WTC11 (cell line): ENCODE measurements at regions not wholly inside any gene's neighbourhood (a gene's known extent, or its start where the extent isn't known, plus 50 kb on each side); places are given as distances from the start of the nearest gene placed in this dataset.

Experiments used
- ATAC-seq: fragments of 200-7000 bp; cut with Tn5 transposase; 2 replicates; pipeline ENCODE4 v1.10.0; 2021; ENCODE audit warnings: mild to moderate bottlenecking, moderate library complexity
- CTCF ChIA-PET: fragments of 300-600 bp; sonication (Branson Sonifier 250); formaldehyde crosslinking; loops from one replicate; lab custom pipeline; 2021; ENCODE audit warnings: antibody characterized with exemption; lab: Charles Lee
- POLR2A ChIA-PET: fragments of 350-600 bp; sonication (Branson Sonifier 250); formaldehyde crosslinking; loops from one replicate; lab custom pipeline; 2021; ENCODE audit warnings: antibody characterized with exemption; lab: Charles Lee
- DNase-seq: peaks from one replicate; pipeline ENCODE4 v3.0.0; 2021; ENCODE audit warnings: low spot score
- H3K27ac Mint-ChIP-seq: 2 replicates; pipeline ENCODE4 v1.8.0; 2021; ENCODE audit warnings: mixed read lengths
- H3K27me3 Mint-ChIP-seq: 2 replicates; pipeline ENCODE4 v1.8.0; 2021; ENCODE audit warnings: low read depth, mild to moderate bottlenecking, moderate library complexity, mixed read lengths
- H3K36me3 Mint-ChIP-seq: 2 replicates; pipeline ENCODE4 v1.8.0; 2021; ENCODE audit warnings: mixed read lengths
- H3K4me1 Mint-ChIP-seq: 2 replicates; pipeline ENCODE4 v1.8.0; 2022; ENCODE audit warnings: mixed read lengths
- H3K4me3 Mint-ChIP-seq: 2 replicates; pipeline ENCODE4 v1.8.0; 2021; ENCODE audit warnings: mild to moderate bottlenecking, moderate library complexity, mixed read lengths
- H3K9me3 Mint-ChIP-seq: 2 replicates; pipeline ENCODE4 v1.8.0; 2021; ENCODE audit warnings: mixed read lengths
- ATF2 ChIP-seq: sonication (generic); formaldehyde crosslinking; IDR thresholded peaks from 2 replicates; pipeline ENCODE4 v1.8.1; 2022; ENCODE audit warnings: low read depth, missing genetic modification reagents, borderline replicate concordance
- CDX4 ChIP-seq: fragments of 250-450 bp; sonication (Bioruptor Pico); IDR thresholded peaks from 2 replicates; pipeline ENCODE4 v1.9.0; 2021; ENCODE audit warnings: moderate library complexity, mild to moderate bottlenecking, inconsistent platforms, borderline replicate concordance
- ESRRA ChIP-seq: sonication (generic); formaldehyde crosslinking; IDR thresholded peaks from 2 replicates; pipeline ENCODE4 v1.8.1; 2022; ENCODE audit warnings: mild to moderate bottlenecking, missing genetic modification reagents, borderline replicate concordance
- NFATC4 ChIP-seq: fragments of 250-450 bp; sonication (Bioruptor Pico); IDR thresholded peaks from 2 replicates; pipeline ENCODE4 v1.9.0; 2021; ENCODE audit warnings: mild to moderate bottlenecking
- NR3C1 ChIP-seq: sonication (generic); formaldehyde crosslinking; conservative IDR thresholded peaks from 2 replicates; pipeline ENCODE4 v1.8.1; 2023; ENCODE audit warnings: low read depth, mild to moderate bottlenecking, missing genetic modification reagents
- SMAD4 ChIP-seq: sonication (generic); formaldehyde crosslinking; IDR thresholded peaks from 2 replicates; pipeline ENCODE4 v1.8.0; 2022; ENCODE audit warnings: mild to moderate bottlenecking, missing genetic modification reagents
- SOX15 ChIP-seq: fragments of 250-450 bp; sonication (Bioruptor Pico); IDR thresholded peaks from 2 replicates; pipeline ENCODE4 v1.9.0; 2021; ENCODE audit warnings: mild to moderate bottlenecking
- SP1 ChIP-seq: sonication (generic); formaldehyde crosslinking; conservative IDR thresholded peaks from 2 replicates; pipeline ENCODE4 v1.8.1; 2022; ENCODE audit warnings: missing genetic modification reagents
- TEAD1 ChIP-seq: sonication (generic); formaldehyde crosslinking; IDR thresholded peaks from 2 replicates; pipeline ENCODE4 v1.8.0; 2022; ENCODE audit warnings: mild to moderate bottlenecking, missing genetic modification reagents
- ZBTB43 ChIP-seq: sonication (generic); formaldehyde crosslinking; IDR thresholded peaks from 2 replicates; pipeline ENCODE4 v1.8.1; 2023; ENCODE audit warnings: mild to moderate bottlenecking, missing genetic modification reagents
- ZNF121 ChIP-seq: sonication (generic); formaldehyde crosslinking; IDR thresholded peaks from 2 replicates; pipeline ENCODE4 v1.8.0; 2023; ENCODE audit warnings: missing genetic modification reagents
- ZNF532 ChIP-seq: fragments of 250-450 bp; sonication (Bioruptor Pico); IDR thresholded peaks from 2 replicates; pipeline ENCODE4 v1.9.0; 2021; ENCODE audit warnings: mild to moderate bottlenecking, borderline replicate concordance
- ZNF671 ChIP-seq: fragments of 250-450 bp; sonication (Bioruptor Pico); IDR thresholded peaks from 2 replicates; pipeline ENCODE4 v1.8.0; 2021; ENCODE audit warnings: mild to moderate bottlenecking
- TF ChIP-seq, protein P1 (sequence below): sonication (generic); formaldehyde crosslinking; IDR thresholded peaks from 2 replicates; pipeline ENCODE4 v1.8.0; 2023; ENCODE audit warnings: mild to moderate bottlenecking, missing genetic modification reagents
- TF ChIP-seq, protein P2 (sequence below): fragments of 200-600 bp; IDR thresholded peaks from 2 replicates; pipeline ENCODE4 v1.8.0; 2022; ENCODE audit warnings: antibody characterized with exemption
- TF ChIP-seq, protein P3 (sequence below): sonication (generic); formaldehyde crosslinking; IDR thresholded peaks from 2 replicates; pipeline ENCODE4 v1.8.1; 2023; ENCODE audit warnings: mild to moderate bottlenecking, missing genetic modification reagents, moderate library complexity
- TF ChIP-seq, protein P4 (sequence below): sonication (generic); formaldehyde crosslinking; IDR thresholded peaks from 2 replicates; pipeline ENCODE4 v1.8.0; 2022; ENCODE audit warnings: mild to moderate bottlenecking, missing genetic modification reagents

- TF ChIP-seq TEAD1 (CRISPR knock-in tag): no peak
- TF ChIP-seq ZNF532 (CRISPR knock-in tag): no peak
- TF ChIP-seq, protein P1, sequence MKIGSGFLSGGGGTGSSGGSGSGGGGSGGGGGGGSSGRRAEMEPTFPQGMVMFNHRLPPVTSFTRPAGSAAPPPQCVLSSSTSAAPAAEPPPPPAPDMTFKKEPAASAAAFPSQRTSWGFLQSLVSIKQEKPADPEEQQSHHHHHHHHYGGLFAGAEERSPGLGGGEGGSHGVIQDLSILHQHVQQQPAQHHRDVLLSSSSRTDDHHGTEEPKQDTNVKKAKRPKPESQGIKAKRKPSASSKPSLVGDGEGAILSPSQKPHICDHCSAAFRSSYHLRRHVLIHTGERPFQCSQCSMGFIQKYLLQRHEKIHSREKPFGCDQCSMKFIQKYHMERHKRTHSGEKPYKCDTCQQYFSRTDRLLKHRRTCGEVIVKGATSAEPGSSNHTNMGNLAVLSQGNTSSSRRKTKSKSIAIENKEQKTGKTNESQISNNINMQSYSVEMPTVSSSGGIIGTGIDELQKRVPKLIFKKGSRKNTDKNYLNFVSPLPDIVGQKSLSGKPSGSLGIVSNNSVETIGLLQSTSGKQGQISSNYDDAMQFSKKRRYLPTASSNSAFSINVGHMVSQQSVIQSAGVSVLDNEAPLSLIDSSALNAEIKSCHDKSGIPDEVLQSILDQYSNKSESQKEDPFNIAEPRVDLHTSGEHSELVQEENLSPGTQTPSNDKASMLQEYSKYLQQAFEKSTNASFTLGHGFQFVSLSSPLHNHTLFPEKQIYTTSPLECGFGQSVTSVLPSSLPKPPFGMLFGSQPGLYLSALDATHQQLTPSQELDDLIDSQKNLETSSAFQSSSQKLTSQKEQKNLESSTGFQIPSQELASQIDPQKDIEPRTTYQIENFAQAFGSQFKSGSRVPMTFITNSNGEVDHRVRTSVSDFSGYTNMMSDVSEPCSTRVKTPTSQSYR (CRISPR knock-in tag): no peak
- no peak for TF ChIP-seq SOX15 (CRISPR knock-in tag)
- no peak for TF ChIP-seq ATF2 (CRISPR knock-in tag)
- TF ChIP-seq ESRRA (CRISPR knock-in tag): no peak
- no peak for TF ChIP-seq CDX4 (CRISPR knock-in tag)
- TF ChIP-seq ZNF121 (CRISPR knock-in tag): no peak
- TF ChIP-seq NR3C1 (CRISPR knock-in tag): no peak
Observed at GRCh38 chr17:26766743-26767142, 527.2 kb upstream of the WSB1 start (continued).

DNA sequence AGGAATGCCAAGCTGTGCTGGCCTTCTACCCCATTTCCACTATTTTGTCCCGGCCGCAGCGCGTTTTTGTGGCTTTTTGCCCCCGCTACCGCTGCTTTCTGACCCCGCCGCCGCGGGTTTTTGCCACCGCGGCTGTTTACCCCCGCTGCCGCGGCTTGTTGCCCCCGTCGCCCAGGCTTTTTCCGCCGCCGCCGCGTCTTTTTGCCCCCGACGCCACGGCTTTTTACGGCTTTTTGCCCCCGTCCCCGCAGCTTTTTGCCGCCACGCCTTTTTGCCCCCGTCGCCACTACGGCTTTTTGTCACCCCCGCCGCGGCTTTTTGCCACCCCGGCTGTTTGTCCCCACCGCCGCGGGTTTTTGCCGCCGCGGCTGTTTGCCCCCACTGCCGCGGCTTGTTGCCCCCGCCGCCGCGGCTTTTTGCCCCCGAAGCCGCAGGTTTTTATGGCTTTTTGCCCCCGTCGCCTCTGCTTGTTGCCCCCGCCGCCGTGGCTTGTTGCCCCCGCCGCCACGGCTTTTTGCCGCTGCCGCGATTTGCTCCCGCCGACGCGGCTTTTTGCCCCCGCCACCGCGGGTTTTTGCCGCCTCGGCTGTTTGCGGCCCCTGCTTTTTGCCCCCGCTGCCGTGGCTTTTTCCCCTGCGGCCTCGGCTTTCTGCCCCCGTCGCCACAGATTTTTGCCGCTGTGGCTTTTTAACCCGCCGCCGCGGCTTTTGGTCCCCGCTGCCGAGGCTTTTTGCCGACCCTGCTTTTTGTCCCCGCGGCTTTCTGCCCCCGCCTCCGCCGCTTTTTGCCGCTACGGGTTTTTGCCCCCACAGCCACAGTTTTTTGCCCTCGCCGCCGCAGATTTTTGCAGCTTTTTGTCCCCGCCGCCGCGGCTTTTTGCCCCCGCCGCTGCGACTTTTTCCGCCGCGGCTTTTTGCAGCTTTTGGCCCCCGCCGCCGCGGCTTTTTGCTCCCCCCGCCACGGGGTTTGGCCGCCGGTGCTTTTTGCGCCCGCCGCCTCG lies 520.4 kb upstream of the WSB1 start:
- H3K36me3 Mint-ChIP-seq: peaks cover 52% of the 10 kb centered on the region
- no peak overlapping the region for H3K4me3 Mint-ChIP-seq
- ChIA-PET CTCF (no interaction called here), POLR2A (no interaction called here)
- DNase-seq (no peak), ATAC-seq (no peak)
- H3K4me1 Mint-ChIP-seq: no peaks in the 10 kb centered on the region
- no peak overlapping the region for H3K27ac Mint-ChIP-seq
- peaks cover 9% of the 10 kb centered on the region; the same call in 1 of the 2 replicates for H3K27me3 Mint-ChIP-seq
- H3K9me3 Mint-ChIP-seq: peaks cover 54% of the 10 kb centered on the region
- TF ChIP-seq SMAD4: no peak
- TF ChIP-seq ZBTB43 (CRISPR knock-in tag): no peak
- TF ChIP-seq, protein P2, sequence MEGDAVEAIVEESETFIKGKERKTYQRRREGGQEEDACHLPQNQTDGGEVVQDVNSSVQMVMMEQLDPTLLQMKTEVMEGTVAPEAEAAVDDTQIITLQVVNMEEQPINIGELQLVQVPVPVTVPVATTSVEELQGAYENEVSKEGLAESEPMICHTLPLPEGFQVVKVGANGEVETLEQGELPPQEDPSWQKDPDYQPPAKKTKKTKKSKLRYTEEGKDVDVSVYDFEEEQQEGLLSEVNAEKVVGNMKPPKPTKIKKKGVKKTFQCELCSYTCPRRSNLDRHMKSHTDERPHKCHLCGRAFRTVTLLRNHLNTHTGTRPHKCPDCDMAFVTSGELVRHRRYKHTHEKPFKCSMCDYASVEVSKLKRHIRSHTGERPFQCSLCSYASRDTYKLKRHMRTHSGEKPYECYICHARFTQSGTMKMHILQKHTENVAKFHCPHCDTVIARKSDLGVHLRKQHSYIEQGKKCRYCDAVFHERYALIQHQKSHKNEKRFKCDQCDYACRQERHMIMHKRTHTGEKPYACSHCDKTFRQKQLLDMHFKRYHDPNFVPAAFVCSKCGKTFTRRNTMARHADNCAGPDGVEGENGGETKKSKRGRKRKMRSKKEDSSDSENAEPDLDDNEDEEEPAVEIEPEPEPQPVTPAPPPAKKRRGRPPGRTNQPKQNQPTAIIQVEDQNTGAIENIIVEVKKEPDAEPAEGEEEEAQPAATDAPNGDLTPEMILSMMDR: no peak
- no peak for TF ChIP-seq ZNF671 (CRISPR knock-in tag)
- TF ChIP-seq NFATC4 (CRISPR knock-in tag): no peak
- TF ChIP-seq, protein P3, sequence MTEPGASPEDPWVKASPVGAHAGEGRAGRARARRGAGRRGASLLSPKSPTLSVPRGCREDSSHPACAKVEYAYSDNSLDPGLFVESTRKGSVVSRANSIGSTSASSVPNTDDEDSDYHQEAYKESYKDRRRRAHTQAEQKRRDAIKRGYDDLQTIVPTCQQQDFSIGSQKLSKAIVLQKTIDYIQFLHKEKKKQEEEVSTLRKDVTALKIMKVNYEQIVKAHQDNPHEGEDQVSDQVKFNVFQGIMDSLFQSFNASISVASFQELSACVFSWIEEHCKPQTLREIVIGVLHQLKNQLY: no peak
- no peak for TF ChIP-seq SP1
- TF ChIP-seq, protein P4, sequence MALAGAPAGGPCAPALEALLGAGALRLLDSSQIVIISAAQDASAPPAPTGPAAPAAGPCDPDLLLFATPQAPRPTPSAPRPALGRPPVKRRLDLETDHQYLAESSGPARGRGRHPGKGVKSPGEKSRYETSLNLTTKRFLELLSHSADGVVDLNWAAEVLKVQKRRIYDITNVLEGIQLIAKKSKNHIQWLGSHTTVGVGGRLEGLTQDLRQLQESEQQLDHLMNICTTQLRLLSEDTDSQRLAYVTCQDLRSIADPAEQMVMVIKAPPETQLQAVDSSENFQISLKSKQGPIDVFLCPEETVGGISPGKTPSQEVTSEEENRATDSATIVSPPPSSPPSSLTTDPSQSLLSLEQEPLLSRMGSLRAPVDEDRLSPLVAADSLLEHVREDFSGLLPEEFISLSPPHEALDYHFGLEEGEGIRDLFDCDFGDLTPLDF: no peak
